WTC11 (cell line): ENCODE measurements at regions not wholly inside any gene's neighbourhood (a gene's known extent, or its start where the extent isn't known, plus 50 kb on each side); places are given as distances from the start of the nearest gene placed in this dataset.

ENCODE experiments used
- ATAC-seq: fragments of 200-7000 bp; cut with Tn5 transposase; 2 replicates; pipeline ENCODE4 v1.10.0; 2021; ENCODE audit warnings: mild to moderate bottlenecking, moderate library complexity
- CTCF ChIA-PET: fragments of 300-600 bp; sonication (Branson Sonifier 250); formaldehyde crosslinking; loops from one replicate; lab custom pipeline; 2021; ENCODE audit warnings: antibody characterized with exemption; lab: Charles Lee
- POLR2A ChIA-PET: fragments of 350-600 bp; sonication (Branson Sonifier 250); formaldehyde crosslinking; loops from one replicate; lab custom pipeline; 2021; ENCODE audit warnings: antibody characterized with exemption; lab: Charles Lee
- DNase-seq: peaks from one replicate; pipeline ENCODE4 v3.0.0; 2021; ENCODE audit warnings: low spot score
- H3K27ac Mint-ChIP-seq: 2 replicates; pipeline ENCODE4 v1.8.0; 2021; ENCODE audit warnings: mixed read lengths
- H3K27me3 Mint-ChIP-seq: 2 replicates; pipeline ENCODE4 v1.8.0; 2021; ENCODE audit warnings: low read depth, mild to moderate bottlenecking, moderate library complexity, mixed read lengths
- H3K36me3 Mint-ChIP-seq: 2 replicates; pipeline ENCODE4 v1.8.0; 2021; ENCODE audit warnings: mixed read lengths
- H3K4me1 Mint-ChIP-seq: 2 replicates; pipeline ENCODE4 v1.8.0; 2022; ENCODE audit warnings: mixed read lengths
- H3K4me3 Mint-ChIP-seq: 2 replicates; pipeline ENCODE4 v1.8.0; 2021; ENCODE audit warnings: mild to moderate bottlenecking, moderate library complexity, mixed read lengths
- H3K9me3 Mint-ChIP-seq: 2 replicates; pipeline ENCODE4 v1.8.0; 2021; ENCODE audit warnings: mixed read lengths
- E2F1 ChIP-seq: sonication (generic); formaldehyde crosslinking; IDR thresholded peaks from 2 replicates; pipeline ENCODE4 v1.8.0; 2022; ENCODE audit warnings: mild to moderate bottlenecking, missing genetic modification reagents
- ELF4 ChIP-seq: sonication (generic); formaldehyde crosslinking; IDR thresholded peaks from 2 replicates; pipeline ENCODE4 v1.8.1; 2022; ENCODE audit warnings: low read depth, mild to moderate bottlenecking, moderate library complexity, missing genetic modification reagents
- GRHL2 ChIP-seq: fragments of 250-450 bp; sonication (Bioruptor Pico); IDR thresholded peaks from 2 replicates; pipeline ENCODE4 v1.8.0; 2022; ENCODE audit warnings: mild to moderate bottlenecking, moderate library complexity; ENCODE audit not compliant: insufficient replicate concordance, severe bottlenecking
- GTF2I ChIP-seq: fragments of 250-450 bp; sonication (Bioruptor Pico); conservative IDR thresholded peaks from 2 replicates; pipeline ENCODE4 v1.4.0; 2021; ENCODE audit warnings: mild to moderate bottlenecking
- IRF1 ChIP-seq: sonication (generic); formaldehyde crosslinking; IDR thresholded peaks from 2 replicates; pipeline ENCODE4 v1.8.0; 2023; ENCODE audit warnings: missing genetic modification reagents
- JUN ChIP-seq: sonication (generic); formaldehyde crosslinking; IDR thresholded peaks from 2 replicates; pipeline ENCODE4 v1.8.0; 2023; ENCODE audit warnings: mild to moderate bottlenecking, missing genetic modification reagents
- MXD4 ChIP-seq: fragments of 250-450 bp; sonication (Bioruptor Pico); IDR thresholded peaks from 2 replicates; pipeline ENCODE4 v1.8.0; 2021; ENCODE audit warnings: mild to moderate bottlenecking, moderate library complexity, borderline replicate concordance
- NFYB ChIP-seq: sonication (generic); formaldehyde crosslinking; conservative IDR thresholded peaks from 2 replicates; pipeline ENCODE4 v1.8.0; 2022; ENCODE audit warnings: low read depth, missing genetic modification reagents
- NR1H2 ChIP-seq: sonication (generic); formaldehyde crosslinking; IDR thresholded peaks from 2 replicates; pipeline ENCODE4 v1.9.0; 2021; ENCODE audit warnings: mild to moderate bottlenecking, moderate library complexity, missing genetic modification reagents
- OVOL2 ChIP-seq: fragments of 250-450 bp; sonication (Bioruptor Pico); IDR thresholded peaks from 2 replicates; pipeline ENCODE4 v1.9.0; 2021; ENCODE audit warnings: mild to moderate bottlenecking, borderline replicate concordance
- PREB ChIP-seq: sonication (generic); formaldehyde crosslinking; IDR thresholded peaks from 2 replicates; pipeline ENCODE4 v1.8.1; 2022; ENCODE audit warnings: mild to moderate bottlenecking, missing genetic modification reagents, moderate library complexity, borderline replicate concordance
- RELA ChIP-seq: sonication (generic); formaldehyde crosslinking; IDR thresholded peaks from 2 replicates; pipeline ENCODE4 v1.8.1; 2022; ENCODE audit warnings: missing genetic modification reagents, mild to moderate bottlenecking, borderline replicate concordance
- RORB ChIP-seq: fragments of 250-450 bp; sonication (Bioruptor Pico); IDR thresholded peaks from 2 replicates; pipeline ENCODE4 v1.9.0; 2021; ENCODE audit warnings: mild to moderate bottlenecking
- SMAD4 ChIP-seq: sonication (generic); formaldehyde crosslinking; IDR thresholded peaks from 2 replicates; pipeline ENCODE4 v1.8.0; 2022; ENCODE audit warnings: mild to moderate bottlenecking, missing genetic modification reagents
- TEAD4 ChIP-seq: sonication (generic); formaldehyde crosslinking; IDR thresholded peaks from 2 replicates; pipeline ENCODE4 v1.8.0; 2022; ENCODE audit warnings: mild to moderate bottlenecking, missing genetic modification reagents
- ZNF121 ChIP-seq: sonication (generic); formaldehyde crosslinking; IDR thresholded peaks from 2 replicates; pipeline ENCODE4 v1.8.0; 2023; ENCODE audit warnings: missing genetic modification reagents
- ZNF219 ChIP-seq: sonication (generic); formaldehyde crosslinking; IDR thresholded peaks from 2 replicates; pipeline ENCODE4 v1.8.0; 2023; ENCODE audit warnings: missing genetic modification reagents, mild to moderate bottlenecking, borderline replicate concordance
- ZNF317 ChIP-seq: sonication (generic); formaldehyde crosslinking; IDR thresholded peaks from 2 replicates; pipeline ENCODE4 v1.8.1; 2023; ENCODE audit warnings: low read depth, mild to moderate bottlenecking, moderate library complexity, missing genetic modification reagents, borderline replicate concordance
- ZNF423 ChIP-seq: fragments of 250-450 bp; sonication (Bioruptor Pico); IDR thresholded peaks from 2 replicates; pipeline ENCODE4 v2.1.2; 2022; ENCODE audit warnings: mild to moderate bottlenecking, moderate library complexity
- TF ChIP-seq, protein P1 (sequence below): sonication (generic); formaldehyde crosslinking; IDR thresholded peaks from 2 replicates; pipeline ENCODE4 v1.8.0; 2023; ENCODE audit warnings: missing genetic modification reagents, mild to moderate bottlenecking, borderline replicate concordance
- TF ChIP-seq, protein P2 (sequence below): sonication (generic); formaldehyde crosslinking; IDR thresholded peaks from 2 replicates; pipeline ENCODE4 v1.8.1; 2022; ENCODE audit warnings: low read depth, mild to moderate bottlenecking, moderate library complexity, missing genetic modification reagents, borderline replicate concordance
- TF ChIP-seq, protein P3 (sequence below): sonication (generic); formaldehyde crosslinking; IDR thresholded peaks from 2 replicates; pipeline ENCODE4 v1.8.1; 2023; ENCODE audit warnings: mild to moderate bottlenecking, missing genetic modification reagents
- TF ChIP-seq, protein P4 (sequence below): sonication (generic); formaldehyde crosslinking; IDR thresholded peaks from 2 replicates; pipeline ENCODE4 v1.8.0; 2022; ENCODE audit warnings: mild to moderate bottlenecking, missing genetic modification reagents
- TF ChIP-seq, protein P5 (sequence below): sonication (generic); formaldehyde crosslinking; IDR thresholded peaks from 2 replicates; pipeline ENCODE4 v1.8.1; 2023; ENCODE audit warnings: mild to moderate bottlenecking, moderate library complexity, missing genetic modification reagents

- TF ChIP-seq, protein P1, sequence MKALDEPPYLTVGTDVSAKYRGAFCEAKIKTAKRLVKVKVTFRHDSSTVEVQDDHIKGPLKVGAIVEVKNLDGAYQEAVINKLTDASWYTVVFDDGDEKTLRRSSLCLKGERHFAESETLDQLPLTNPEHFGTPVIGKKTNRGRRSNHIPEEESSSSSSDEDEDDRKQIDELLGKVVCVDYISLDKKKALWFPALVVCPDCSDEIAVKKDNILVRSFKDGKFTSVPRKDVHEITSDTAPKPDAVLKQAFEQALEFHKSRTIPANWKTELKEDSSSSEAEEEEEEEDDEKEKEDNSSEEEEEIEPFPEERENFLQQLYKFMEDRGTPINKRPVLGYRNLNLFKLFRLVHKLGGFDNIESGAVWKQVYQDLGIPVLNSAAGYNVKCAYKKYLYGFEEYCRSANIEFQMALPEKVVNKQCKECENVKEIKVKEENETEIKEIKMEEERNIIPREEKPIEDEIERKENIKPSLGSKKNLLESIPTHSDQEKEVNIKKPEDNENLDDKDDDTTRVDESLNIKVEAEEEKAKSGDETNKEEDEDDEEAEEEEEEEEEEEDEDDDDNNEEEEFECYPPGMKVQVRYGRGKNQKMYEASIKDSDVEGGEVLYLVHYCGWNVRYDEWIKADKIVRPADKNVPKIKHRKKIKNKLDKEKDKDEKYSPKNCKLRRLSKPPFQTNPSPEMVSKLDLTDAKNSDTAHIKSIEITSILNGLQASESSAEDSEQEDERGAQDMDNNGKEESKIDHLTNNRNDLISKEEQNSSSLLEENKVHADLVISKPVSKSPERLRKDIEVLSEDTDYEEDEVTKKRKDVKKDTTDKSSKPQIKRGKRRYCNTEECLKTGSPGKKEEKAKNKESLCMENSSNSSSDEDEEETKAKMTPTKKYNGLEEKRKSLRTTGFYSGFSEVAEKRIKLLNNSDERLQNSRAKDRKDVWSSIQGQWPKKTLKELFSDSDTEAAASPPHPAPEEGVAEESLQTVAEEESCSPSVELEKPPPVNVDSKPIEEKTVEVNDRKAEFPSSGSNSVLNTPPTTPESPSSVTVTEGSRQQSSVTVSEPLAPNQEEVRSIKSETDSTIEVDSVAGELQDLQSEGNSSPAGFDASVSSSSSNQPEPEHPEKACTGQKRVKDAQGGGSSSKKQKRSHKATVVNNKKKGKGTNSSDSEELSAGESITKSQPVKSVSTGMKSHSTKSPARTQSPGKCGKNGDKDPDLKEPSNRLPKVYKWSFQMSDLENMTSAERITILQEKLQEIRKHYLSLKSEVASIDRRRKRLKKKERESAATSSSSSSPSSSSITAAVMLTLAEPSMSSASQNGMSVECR (CRISPR knock-in tag), result no peak
- TF ChIP-seq JUN (CRISPR knock-in tag) (no peak), ZNF423 (no peak), GTF2I (CRISPR knock-in tag) (no peak), RORB (no peak), ZNF317 (CRISPR knock-in tag) (no peak), PREB (no peak), NR1H2 (no peak), ZNF121 (no peak), SMAD4 (CRISPR knock-in tag) (no peak)
- TF ChIP-seq, protein P2, sequence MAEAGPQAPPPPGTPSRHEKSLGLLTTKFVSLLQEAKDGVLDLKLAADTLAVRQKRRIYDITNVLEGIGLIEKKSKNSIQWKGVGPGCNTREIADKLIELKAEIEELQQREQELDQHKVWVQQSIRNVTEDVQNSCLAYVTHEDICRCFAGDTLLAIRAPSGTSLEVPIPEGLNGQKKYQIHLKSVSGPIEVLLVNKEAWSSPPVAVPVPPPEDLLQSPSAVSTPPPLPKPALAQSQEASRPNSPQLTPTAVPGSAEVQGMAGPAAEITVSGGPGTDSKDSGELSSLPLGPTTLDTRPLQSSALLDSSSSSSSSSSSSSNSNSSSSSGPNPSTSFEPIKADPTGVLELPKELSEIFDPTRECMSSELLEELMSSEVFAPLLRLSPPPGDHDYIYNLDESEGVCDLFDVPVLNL (CRISPR knock-in tag), result no peak
- TF ChIP-seq, protein P3, sequence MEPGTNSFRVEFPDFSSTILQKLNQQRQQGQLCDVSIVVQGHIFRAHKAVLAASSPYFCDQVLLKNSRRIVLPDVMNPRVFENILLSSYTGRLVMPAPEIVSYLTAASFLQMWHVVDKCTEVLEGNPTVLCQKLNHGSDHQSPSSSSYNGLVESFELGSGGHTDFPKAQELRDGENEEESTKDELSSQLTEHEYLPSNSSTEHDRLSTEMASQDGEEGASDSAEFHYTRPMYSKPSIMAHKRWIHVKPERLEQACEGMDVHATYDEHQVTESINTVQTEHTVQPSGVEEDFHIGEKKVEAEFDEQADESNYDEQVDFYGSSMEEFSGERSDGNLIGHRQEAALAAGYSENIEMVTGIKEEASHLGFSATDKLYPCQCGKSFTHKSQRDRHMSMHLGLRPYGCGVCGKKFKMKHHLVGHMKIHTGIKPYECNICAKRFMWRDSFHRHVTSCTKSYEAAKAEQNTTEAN (CRISPR knock-in tag), result no peak
Observed at GRCh38 chr1:118627435-118627834, 360.7 kb downstream of the TBX15 start (continued).

GRCh38 chr1:118621839-118622238 lies 366.3 kb downstream of the TBX15 start:
- no peak for DNase-seq
- no peaks in the 10 kb centered on the region for H3K4me1 Mint-ChIP-seq
- no peaks in the 10 kb centered on the region for H3K36me3 Mint-ChIP-seq
- no peak overlapping the region for H3K27ac Mint-ChIP-seq
- no peaks in the 10 kb centered on the region for H3K9me3 Mint-ChIP-seq
- CTCF ChIA-PET, result no interaction called here
- H3K4me3 Mint-ChIP-seq, result no peak overlapping the region
- H3K27me3 Mint-ChIP-seq, result no peaks in the 10 kb centered on the region
- no peak for ATAC-seq
- POLR2A ChIA-PET, result no interaction called here
- no peak for TF ChIP-seq IRF1 (CRISPR knock-in tag)
- TF ChIP-seq, protein P4, sequence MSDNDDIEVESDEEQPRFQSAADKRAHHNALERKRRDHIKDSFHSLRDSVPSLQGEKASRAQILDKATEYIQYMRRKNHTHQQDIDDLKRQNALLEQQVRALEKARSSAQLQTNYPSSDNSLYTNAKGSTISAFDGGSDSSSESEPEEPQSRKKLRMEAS (CRISPR knock-in tag), result no peak
- TF ChIP-seq, protein P5, sequence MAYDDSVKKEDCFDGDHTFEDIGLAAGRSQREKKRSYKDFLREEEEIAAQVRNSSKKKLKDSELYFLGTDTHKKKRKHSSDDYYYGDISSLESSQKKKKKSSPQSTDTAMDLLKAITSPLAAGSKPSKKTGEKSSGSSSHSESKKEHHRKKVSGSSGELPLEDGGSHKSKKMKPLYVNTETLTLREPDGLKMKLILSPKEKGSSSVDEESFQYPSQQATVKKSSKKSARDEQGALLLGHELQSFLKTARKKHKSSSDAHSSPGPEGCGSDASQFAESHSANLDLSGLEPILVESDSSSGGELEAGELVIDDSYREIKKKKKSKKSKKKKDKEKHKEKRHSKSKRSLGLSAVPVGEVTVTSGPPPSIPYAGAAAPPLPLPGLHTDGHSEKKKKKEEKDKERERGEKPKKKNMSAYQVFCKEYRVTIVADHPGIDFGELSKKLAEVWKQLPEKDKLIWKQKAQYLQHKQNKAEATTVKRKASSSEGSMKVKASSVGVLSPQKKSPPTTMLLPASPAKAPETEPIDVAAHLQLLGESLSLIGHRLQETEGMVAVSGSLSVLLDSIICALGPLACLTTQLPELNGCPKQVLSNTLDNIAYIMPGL, result no peak
- no peak for TF ChIP-seq RELA
- TF ChIP-seq E2F1, result no peak
- no peak for TF ChIP-seq ELF4 (CRISPR knock-in tag)
- TF ChIP-seq TEAD4, result no peak
- no peak for TF ChIP-seq GRHL2 (CRISPR knock-in tag)
- TF ChIP-seq PREB, result no peak
- no peak for TF ChIP-seq ZNF219 (CRISPR knock-in tag)
- TF ChIP-seq OVOL2 (CRISPR knock-in tag), result no peak
- no peak for TF ChIP-seq NFYB (CRISPR knock-in tag)
- TF ChIP-seq MXD4 (CRISPR knock-in tag), result no peak
